ENCODE measurements at regions not wholly inside any gene's neighbourhood (a gene's known extent, or its start where the extent isn't known, plus 50 kb on each side); places are given as distances from the start of the nearest gene placed in this dataset.

GRCh38 chr6:15176816-15177370 is 69.0 kb upstream of the JARID2 start:
- TF ChIP-seq CTCF (IDR thresholded peaks at IDR 0.05 in 4 of 5, conservative IDR thresholded peaks at IDR 0.05 in 1 of 5) (no peak), POLR2A (IDR thresholded peaks at IDR 0.05) (no peak)
